H1 (cell line): ENCODE measurements at regions not wholly inside any gene's neighbourhood (a gene's known extent, or its start where the extent isn't known, plus 50 kb on each side); places are given as distances from the start of the nearest gene placed in this dataset.

ENCODE experiments used
- CTCF ChIA-PET: fragments of 300-600 bp; sonication (Branson Sonifier 250); formaldehyde crosslinking; loops from one replicate; lab custom pipeline; 2021; ENCODE audit not compliant: partially characterized antibody; lab: Charles Lee
- POLR2A ChIA-PET: fragments of 300-600 bp; sonication (Branson Sonifier 250); formaldehyde crosslinking; loops from one replicate; lab custom pipeline; 2021; ENCODE audit warnings: inconsistent platforms; ENCODE audit not compliant: partially characterized antibody; lab: Charles Lee
- DNase-seq, 2 experiments: peaks; one replicate each; pipeline versions ENCODE4 v3.0.0 to v3.0.0-alpha.2; 2010 to 2022; ENCODE audit warnings: low spot score in 2 of 2, low read depth in 1 of 2, mixed read lengths in 1 of 2
- FAIRE-seq: peaks from 2 replicates; lab custom pipeline; 2011; peaks lifted over from hg19 to GRCh38; lab: Jason Lieb, UNC
- H2AFZ ChIP-seq: 2 replicates; pipeline ENCODE4 v1.8.1; 2012; ENCODE audit warnings: low read length, inconsistent platforms
- H2AK5ac ChIP-seq: 2 replicates; pipeline ENCODE4 v1.6.1; 2013; ENCODE audit warnings: low read depth, low read length
- H2BK120ac ChIP-seq: replicated peaks from 2 replicates; pipeline ENCODE3; 2013; ENCODE audit warnings: low read depth, low read length, inconsistent platforms
- H2BK12ac ChIP-seq: 2 replicates; pipeline ENCODE4 v1.6.1; 2013; ENCODE audit warnings: low read depth, low read length
- H2BK15ac ChIP-seq: 2 replicates; pipeline ENCODE4 v1.6.1; 2013; ENCODE audit warnings: low read length
- H2BK20ac ChIP-seq: 2 replicates; pipeline ENCODE4 v1.6.1; 2013; ENCODE audit warnings: low read length
- H2BK5ac ChIP-seq: 2 replicates; pipeline ENCODE4 v1.6.1; 2013; ENCODE audit warnings: low read depth, low read length
- H3K14ac ChIP-seq: 2 replicates; pipeline ENCODE4 v1.6.1; 2013; ENCODE audit warnings: inconsistent platforms; ENCODE audit not compliant: insufficient read length
- H3K18ac ChIP-seq: 2 replicates; pipeline ENCODE4 v1.6.1; 2013; ENCODE audit warnings: low read length; ENCODE audit errors: extremely low read depth
- H3K23ac ChIP-seq: 2 replicates; pipeline ENCODE4 v1.6.1; 2013; ENCODE audit warnings: inconsistent platforms; ENCODE audit not compliant: insufficient read length
- H3K23me2 ChIP-seq: 2 replicates; pipeline ENCODE4 v1.6.1; 2013; ENCODE audit warnings: low read depth, low read length
- H3K27ac ChIP-seq: 2 replicates; pipeline ENCODE4 v1.6.1; 2011; ENCODE audit warnings: low read depth, low read length, inconsistent platforms
- H3K27me3 ChIP-seq, 4 experiments: replicated peaks in 1 of 4; 1 replicate in 1 of 4; 2 replicates in 3 of 4; pipeline versions ENCODE4 v1.6.1 to v1.8.1; 2011 to 2013; ENCODE audit warnings: low read length in 3 of 4, mild to moderate bottlenecking in 3 of 4, inconsistent platforms in 2 of 4, mixed read lengths in 2 of 4, moderate library complexity in 1 of 4; ENCODE audit not compliant: control insufficient read depth in 3 of 4, insufficient read depth in 3 of 4; ENCODE audit errors: extremely low read depth in 1 of 4
- H3K36me3 ChIP-seq, 4 experiments: 2 replicates each; pipeline versions ENCODE4 v1.6.1 to v1.8.1; 2011 to 2013; ENCODE audit warnings: mild to moderate bottlenecking in 4 of 4, low read length in 3 of 4, moderate library complexity in 2 of 4, control low read depth in 1 of 4, inconsistent platforms in 1 of 4; ENCODE audit not compliant: insufficient read depth in 4 of 4, control insufficient read depth in 2 of 4
- H3K4ac ChIP-seq: replicated peaks from 2 replicates; pipeline ENCODE3; 2013; ENCODE audit warnings: low read length, low read depth, mixed read lengths, inconsistent platforms; ENCODE audit not compliant: insufficient read length
- H3K4me1 ChIP-seq, 4 experiments: replicated peaks in 1 of 4; 1 replicate in 1 of 4; 2 replicates in 3 of 4; pipeline versions ENCODE4 v1.6.1 to v1.8.1; 2011 to 2013; ENCODE audit warnings: low read length in 3 of 4, inconsistent platforms in 2 of 4, mixed read lengths in 1 of 4; ENCODE audit not compliant: insufficient read depth in 4 of 4, control insufficient read depth in 3 of 4
- H3K4me2 ChIP-seq, 2 experiments: 2 replicates each; pipeline versions ENCODE4 v1.6.1 to v1.8.1; 2011 to 2013; ENCODE audit warnings: low read depth in 2 of 2, low read length in 2 of 2, control low read depth in 1 of 2, inconsistent platforms in 1 of 2, mild to moderate bottlenecking in 1 of 2; ENCODE audit not compliant: insufficient read depth in 1 of 2
- H3K4me3 ChIP-seq, 4 experiments: fragments of 200-600, 300-600 bp in 1 of 4; sonication (generic), shearing (Covaris generic), sonication (Bioruptor Twin) in 1 of 4; 2 replicates each; pipeline versions ENCODE4 v1.5.1 to v1.8.1; 2011 to 2016; ENCODE audit warnings: low read length in 4 of 4, low read depth in 3 of 4, control low read depth in 2 of 4, inconsistent platforms in 2 of 4, mild to moderate bottlenecking in 2 of 4, mixed read lengths in 1 of 4, moderate library complexity in 1 of 4; ENCODE audit not compliant: insufficient read depth in 2 of 4; ENCODE audit errors: extremely low read depth in 1 of 4
- H3K56ac ChIP-seq: replicated peaks from 2 replicates; pipeline ENCODE3; 2013; ENCODE audit warnings: low read depth, mild to moderate bottlenecking, mixed read lengths, low read length, inconsistent platforms; ENCODE audit not compliant: insufficient read length
- H3K79me1 ChIP-seq: 2 replicates; pipeline ENCODE4 v1.6.1; 2013; ENCODE audit warnings: low read depth, low read length, control low read depth
- H3K79me2 ChIP-seq, 2 experiments: 2 replicates each; pipeline versions ENCODE4 v1.6.1 to v1.8.1; 2012 to 2013; ENCODE audit warnings: low read length in 2 of 2, mild to moderate bottlenecking in 2 of 2, inconsistent platforms in 1 of 2; ENCODE audit not compliant: insufficient read depth in 2 of 2, control insufficient read depth in 1 of 2
- H3K9ac ChIP-seq, 4 experiments: replicated peaks in 1 of 4; 1 replicate in 1 of 4; 2 replicates in 3 of 4; pipeline versions ENCODE4 v1.6.1 to v1.8.1; 2011 to 2013; ENCODE audit warnings: low read depth in 3 of 4, low read length in 3 of 4, control low read depth in 2 of 4, mild to moderate bottlenecking in 2 of 4, moderate library complexity in 2 of 4, inconsistent platforms in 1 of 4; ENCODE audit errors: extremely low read depth in 1 of 4
- H3K9me3 ChIP-seq, 2 experiments: 2 replicates each; pipeline versions ENCODE4 v1.6.1 to v1.8.1; 2012 to 2013; ENCODE audit warnings: mild to moderate bottlenecking in 2 of 2, moderate library complexity in 2 of 2, control low read depth in 1 of 2, inconsistent platforms in 1 of 2, low read depth in 1 of 2, low read length in 1 of 2, mixed read lengths in 1 of 2; ENCODE audit not compliant: insufficient read depth in 2 of 2
- H4K20me1 ChIP-seq, 2 experiments: replicated peaks in 1 of 2; 2 replicates each; pipeline versions ENCODE3 to v1.8.1; 2011 to 2013; ENCODE audit warnings: inconsistent platforms in 2 of 2, low read length in 2 of 2, mild to moderate bottlenecking in 1 of 2; ENCODE audit not compliant: insufficient read depth in 2 of 2, control insufficient read depth in 1 of 2
- H4K5ac ChIP-seq: 2 replicates; pipeline ENCODE4 v1.6.1; 2013; ENCODE audit warnings: low read length, low read depth, mixed read lengths, inconsistent platforms; ENCODE audit not compliant: insufficient read length
- H4K8ac ChIP-seq: 2 replicates; pipeline ENCODE4 v1.8.0; 2013; ENCODE audit warnings: mild to moderate bottlenecking, moderate library complexity, low read length, inconsistent platforms; ENCODE audit not compliant: insufficient read depth; ENCODE audit errors: extremely low read depth
- H4K91ac ChIP-seq: replicated peaks from 2 replicates; pipeline ENCODE3; 2013; ENCODE audit warnings: low read length, mixed read lengths, inconsistent platforms; ENCODE audit not compliant: insufficient read length
- ATF3 ChIP-seq: IDR thresholded peaks from 2 replicates; pipeline ENCODE4 v1.6.1; 2011; ENCODE audit warnings: low read depth, mild to moderate bottlenecking, low read length; ENCODE audit not compliant: insufficient read depth
- BCL11A ChIP-seq, 2 experiments: IDR thresholded peaks; one replicate each; pipeline ENCODE4 v1.6.1; 2011; ENCODE audit warnings: low read depth in 2 of 2, low read length in 2 of 2, mild to moderate bottlenecking in 2 of 2
- CEBPB ChIP-seq: IDR thresholded peaks from 2 replicates; pipeline ENCODE4 v1.6.1; 2012; ENCODE audit warnings: low read depth, low read length
- CHD2 ChIP-seq: IDR thresholded peaks from 2 replicates; pipeline ENCODE4 v1.6.1; 2012; ENCODE audit warnings: low read length, improper control_type of control experiment
- E2F6 ChIP-seq: IDR thresholded peaks from 2 replicates; pipeline ENCODE4 v1.6.1; 2012; ENCODE audit warnings: inconsistent platforms
- EGR1 ChIP-seq: IDR thresholded peaks from 2 replicates; pipeline ENCODE4 v1.6.1; 2011; ENCODE audit warnings: low read depth, low read length, borderline replicate concordance
- EP300 ChIP-seq, 2 experiments: IDR thresholded peaks; 1 replicate in 1 of 2; 2 replicates in 1 of 2; pipeline ENCODE4 v1.6.1; 2011 to 2012; ENCODE audit warnings: low read depth in 2 of 2, low read length in 2 of 2, mild to moderate bottlenecking in 2 of 2, borderline replicate concordance in 1 of 2, inconsistent platforms in 1 of 2, moderate library complexity in 1 of 2
- EZH2 ChIP-seq: fragments of 200-600 bp; sonication (generic); IDR thresholded peaks from 2 replicates; pipeline ENCODE4 v1.7.1; 2012; ENCODE audit warnings: low read depth, mild to moderate bottlenecking, moderate library complexity, low read length, inconsistent platforms; ENCODE audit not compliant: severe bottlenecking
- GABPA ChIP-seq: IDR thresholded peaks from 2 replicates; pipeline ENCODE4 v1.6.1; 2011; ENCODE audit warnings: mild to moderate bottlenecking, low read length, moderate library complexity, borderline replicate concordance; ENCODE audit not compliant: insufficient read depth
- HDAC2 ChIP-seq, 2 experiments: fragments of 300-600 bp in 1 of 2; sonication (generic) in 1 of 2; IDR thresholded peaks; 2 replicates each; pipeline ENCODE4 v1.6.1; 2011 to 2012; ENCODE audit warnings: low read depth in 2 of 2, low read length in 2 of 2, mild to moderate bottlenecking in 2 of 2, moderate library complexity in 2 of 2, borderline replicate concordance in 1 of 2, inconsistent platforms in 1 of 2
- MAX ChIP-seq: IDR thresholded peaks from 2 replicates; pipeline ENCODE4 v1.6.1; 2012; ENCODE audit warnings: inconsistent platforms
- SP4 ChIP-seq: IDR thresholded peaks from 2 replicates; pipeline ENCODE4 v1.6.1; 2012; ENCODE audit warnings: low read length, inconsistent platforms
- TEAD4 ChIP-seq: IDR thresholded peaks from 2 replicates; pipeline ENCODE4 v1.6.1; 2012; ENCODE audit warnings: low read depth, low read length, inconsistent platforms, mixed read lengths
- WGBS, 2 experiments: shearing (Covaris generic) in 1 of 2; methylation state at CpG; one replicate each; pipeline versions ENCODE4 v1.1.6 to v1.1.7; 2013 to 2015; ENCODE audit warnings: low lambda C conversion rate in 2 of 2, mixed read lengths in 2 of 2, inconsistent platforms in 1 of 2, low coverage in 1 of 2, missing lambda C conversion rate in 1 of 2; ENCODE audit not compliant: insufficient replicate concordance in 2 of 2, insufficient coverage in 1 of 2, insufficient read length in 1 of 2; ENCODE audit errors: extremely low coverage in 1 of 2, missing lambda C conversion rate in 1 of 2; 5-methylcytosine and 5-hydroxymethylcytosine counted together

GRCh38 chr10:37684765-37685164 lies 172.6 kb downstream of the ZNF248 start:
- ChIA-PET POLR2A (no interaction called here), CTCF (no interaction called here)
- Histone ChIP-seq H4K8ac (no peak overlapping the region; the same call in 1 of the 2 replicates), H3K4ac (no peak overlapping the region), H2BK120ac (no peak overlapping the region), H2BK20ac (no peak overlapping the region), H3K9me3 (peaks cover 72 to 83% of the 10 kb centered on the region in 2 experiments), H3K23ac (no peak overlapping the region), H4K91ac (no peak overlapping the region), H3K23me2 (no peaks in the 10 kb centered on the region), H3K27me3 (no peaks in the 10 kb centered on the region), H3K4me2 (no peak overlapping the region), H3K9ac (no peak overlapping the region), H3K27ac (no peak overlapping the region), H3K18ac (no peak overlapping the region), H2BK15ac (no peak overlapping the region), H2AFZ (no peak overlapping the region), H2AK5ac (no peak overlapping the region), H3K56ac (no peak overlapping the region), H3K4me1 (no peaks in the 10 kb centered on the region), H3K79me1 (no peaks in the 10 kb centered on the region), H2BK12ac (no peak overlapping the region), H2BK5ac (no peak overlapping the region), H3K36me3 (peaks cover 0 to 4% (median 0%) of the 10 kb centered on the region in 4 experiments; a peak in 2 of 8 replicates), H3K79me2 (no peaks in the 10 kb centered on the region), H4K5ac (no peak overlapping the region), H3K14ac (no peak overlapping the region), H3K4me3 (no peak overlapping the region), H4K20me1 (no peaks in the 10 kb centered on the region)
- no peak for FAIRE-seq
- DNase-seq: no peak
- 80% methylated on average over 8 of the region's 8 CpGs; no CpG with 5 or more reads in 1 of the 2 experiments for WGBS, 2 experiments
- TF ChIP-seq TEAD4 (no peak), GABPA (no peak), EGR1 (no peak), E2F6 (no peak), CEBPB (no peak), BCL11A (IDR thresholded peaks at IDR 0.05; ENCODE audit: low read depth in 2 of 2, low read length in 2 of 2) (no peak), SP4 (no peak), HDAC2 (IDR thresholded peaks at IDR 0.05; ENCODE audit: borderline replicate concordance in 1 of 2, low read depth in 2 of 2, low read length in 2 of 2) (no peak), MAX (no peak), EP300 (IDR thresholded peaks at IDR 0.05; ENCODE audit: borderline replicate concordance in 1 of 2, low read depth in 2 of 2, low read length in 2 of 2) (no peak), CHD2 (no peak), EZH2 (no peak), ATF3 (no peak)
